Type B pancreatic cell (in vitro differentiated cells): ENCODE measurements at regions not wholly inside any gene's neighbourhood (a gene's known extent, or its start where the extent isn't known, plus 50 kb on each side); places are given as distances from the start of the nearest gene placed in this dataset.

ENCODE experiments used
- DNase-seq: peaks from one replicate; pipeline ENCODE4 v3.0.0; 2021; ENCODE audit warnings: mixed read lengths; ENCODE audit not compliant: unreplicated experiment; ENCODE audit errors: extremely low spot score
- H3K27ac Mint-ChIP-seq: 2 replicates; pipeline ENCODE4 v1.8.0; 2021; ENCODE audit warnings: mild to moderate bottlenecking, mixed read lengths
- H3K27me3 Mint-ChIP-seq: 2 replicates; pipeline ENCODE4 v1.8.0; 2021; ENCODE audit warnings: mixed read lengths
- H3K36me3 Mint-ChIP-seq: 2 replicates; pipeline ENCODE4 v1.8.0; 2021; ENCODE audit warnings: mixed read lengths
- H3K4me1 Mint-ChIP-seq: one replicate; pipeline ENCODE4 v1.8.0; 2021; ENCODE audit warnings: mixed read lengths; ENCODE audit not compliant: unreplicated experiment
- H3K4me3 Mint-ChIP-seq: 2 replicates; pipeline ENCODE4 v1.8.0; 2021; ENCODE audit warnings: mild to moderate bottlenecking, mixed read lengths
- H3K9me3 Mint-ChIP-seq: 2 replicates; pipeline ENCODE4 v1.8.0; 2021; ENCODE audit warnings: mixed read lengths
- TF ChIP-seq, protein P1 (sequence below): fragments of 200-600 bp; sonication (generic); conservative IDR thresholded peaks from 2 replicates; pipeline ENCODE4 v1.5.0; 2021; ENCODE audit warnings: antibody characterized with exemption, mild to moderate bottlenecking

DNA sequence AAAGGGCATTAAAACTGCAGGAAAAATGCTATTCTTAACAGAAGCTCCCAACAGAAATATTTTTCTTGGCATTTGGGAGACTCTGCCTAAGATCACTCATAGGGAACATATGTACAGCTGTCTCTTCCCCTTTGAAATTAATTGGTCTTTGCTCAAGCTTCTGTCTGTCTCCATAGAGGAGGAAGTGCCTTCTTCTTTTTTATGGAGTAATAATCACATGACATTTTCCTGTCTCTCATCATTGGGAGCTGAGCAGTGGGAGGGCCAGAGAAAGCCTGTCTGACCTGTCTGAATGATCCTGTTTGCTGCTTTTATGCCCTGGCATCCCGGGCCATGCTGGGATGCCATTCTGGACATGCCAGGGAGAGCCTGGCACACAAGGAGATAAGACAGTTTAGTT is 145.6 kb downstream of the AQP4 start:
- H3K9me3 Mint-ChIP-seq, result no peaks in the 10 kb centered on the region
- H3K27me3 Mint-ChIP-seq, result peaks cover 7% of the 10 kb centered on the region
- peaks cover 8% of the 10 kb centered on the region for H3K4me1 Mint-ChIP-seq
- DNase-seq, result no peak
- H3K4me3 Mint-ChIP-seq, result no peak overlapping the region
- TF ChIP-seq, protein P1, sequence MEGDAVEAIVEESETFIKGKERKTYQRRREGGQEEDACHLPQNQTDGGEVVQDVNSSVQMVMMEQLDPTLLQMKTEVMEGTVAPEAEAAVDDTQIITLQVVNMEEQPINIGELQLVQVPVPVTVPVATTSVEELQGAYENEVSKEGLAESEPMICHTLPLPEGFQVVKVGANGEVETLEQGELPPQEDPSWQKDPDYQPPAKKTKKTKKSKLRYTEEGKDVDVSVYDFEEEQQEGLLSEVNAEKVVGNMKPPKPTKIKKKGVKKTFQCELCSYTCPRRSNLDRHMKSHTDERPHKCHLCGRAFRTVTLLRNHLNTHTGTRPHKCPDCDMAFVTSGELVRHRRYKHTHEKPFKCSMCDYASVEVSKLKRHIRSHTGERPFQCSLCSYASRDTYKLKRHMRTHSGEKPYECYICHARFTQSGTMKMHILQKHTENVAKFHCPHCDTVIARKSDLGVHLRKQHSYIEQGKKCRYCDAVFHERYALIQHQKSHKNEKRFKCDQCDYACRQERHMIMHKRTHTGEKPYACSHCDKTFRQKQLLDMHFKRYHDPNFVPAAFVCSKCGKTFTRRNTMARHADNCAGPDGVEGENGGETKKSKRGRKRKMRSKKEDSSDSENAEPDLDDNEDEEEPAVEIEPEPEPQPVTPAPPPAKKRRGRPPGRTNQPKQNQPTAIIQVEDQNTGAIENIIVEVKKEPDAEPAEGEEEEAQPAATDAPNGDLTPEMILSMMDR, result no peak
- no peaks in the 10 kb centered on the region for H3K36me3 Mint-ChIP-seq
- H3K27ac Mint-ChIP-seq, result no peak overlapping the region

DNA sequence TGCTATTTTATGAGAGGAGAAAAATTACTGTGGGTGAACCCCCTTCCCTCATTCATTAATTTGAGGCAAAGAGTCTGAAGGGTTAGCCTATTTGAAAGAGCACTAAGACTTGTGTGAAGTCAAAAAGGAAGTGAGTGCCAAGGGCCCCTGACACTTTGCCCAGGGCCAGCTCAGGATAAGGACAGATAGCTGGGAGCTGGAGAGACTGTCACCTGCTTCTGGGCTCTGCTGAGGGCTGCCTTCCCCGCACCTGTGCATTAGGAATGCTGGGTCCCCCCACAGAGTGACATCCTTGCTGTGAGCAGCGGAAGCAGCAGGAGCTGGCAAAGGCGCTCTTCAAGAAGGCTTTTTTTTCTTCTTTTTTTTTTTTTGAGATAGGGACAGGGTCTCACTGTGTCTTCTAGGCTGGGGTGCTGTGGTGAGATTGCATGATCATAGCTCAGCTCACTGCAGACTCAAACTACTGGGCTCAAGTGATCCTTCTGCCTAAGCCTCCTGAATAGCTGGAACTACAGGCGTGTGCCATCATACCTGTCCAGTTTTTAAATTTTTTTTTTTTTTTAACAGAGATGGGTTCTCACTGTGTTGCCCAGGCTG is 148.3 kb downstream of the AQP4 start:
- Mint-ChIP-seq H3K4me3 (no peak overlapping the region), H3K4me1 (peaks cover 8% of the 10 kb centered on the region), H3K27ac (no peak overlapping the region), H3K27me3 (peaks cover 7% of the 10 kb centered on the region), H3K36me3 (no peaks in the 10 kb centered on the region), H3K9me3 (no peaks in the 10 kb centered on the region)
- DNase-seq, result no peak
- TF ChIP-seq, protein P1, result no peak

DNA sequence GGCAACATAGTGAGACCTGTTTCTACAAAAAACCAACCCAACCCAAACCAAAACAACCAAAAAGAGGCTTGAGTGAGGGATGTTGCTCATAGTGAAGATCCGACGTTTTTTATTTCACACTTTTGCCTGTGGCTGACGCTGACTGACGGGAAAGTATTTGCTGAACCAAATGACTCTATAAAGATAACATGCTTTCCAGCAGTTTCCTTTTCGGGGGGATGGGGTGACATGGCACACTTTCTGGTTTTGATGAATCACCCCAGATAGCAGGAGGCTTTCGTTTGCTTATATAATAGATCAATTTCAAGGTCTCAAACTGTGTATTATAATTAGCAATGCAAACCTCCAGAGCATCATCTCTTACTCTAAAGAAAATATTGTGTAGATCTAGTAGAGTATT is 150.8 kb downstream of the AQP4 start:
- H3K27me3 Mint-ChIP-seq, result peaks cover 7% of the 10 kb centered on the region
- no peak for DNase-seq
- peaks cover 16% of the 10 kb centered on the region for H3K4me1 Mint-ChIP-seq
- H3K27ac Mint-ChIP-seq, result no peak overlapping the region
- TF ChIP-seq, protein P1, result no peak
- H3K36me3 Mint-ChIP-seq, result no peaks in the 10 kb centered on the region
- no peaks in the 10 kb centered on the region for H3K9me3 Mint-ChIP-seq
- no peak overlapping the region for H3K4me3 Mint-ChIP-seq

DNA sequence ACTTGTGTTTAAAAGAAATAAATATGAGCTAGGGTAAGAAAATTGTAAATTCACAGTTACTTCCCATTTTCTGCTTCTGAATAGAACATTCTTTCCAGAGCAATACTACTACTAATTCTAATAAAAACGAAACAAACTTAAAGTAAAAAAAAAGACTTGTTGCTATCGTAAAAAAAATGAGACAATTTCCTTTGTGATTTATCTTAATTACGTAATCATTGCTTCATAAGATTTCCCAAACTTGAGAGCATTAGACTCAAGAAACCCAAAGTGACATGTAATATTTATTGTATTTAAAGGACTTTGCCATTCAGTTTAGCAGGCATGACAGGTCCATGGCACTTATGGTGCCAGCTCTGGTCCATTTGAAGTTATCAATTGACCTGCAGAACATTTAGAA is 153.8 kb downstream of the AQP4 start:
- Mint-ChIP-seq H3K27ac (no peak overlapping the region), H3K36me3 (no peaks in the 10 kb centered on the region), H3K9me3 (no peaks in the 10 kb centered on the region), H3K4me1 (peaks cover 31% of the 10 kb centered on the region), H3K4me3 (no peak overlapping the region), H3K27me3 (peaks cover 7% of the 10 kb centered on the region)
- no peak for DNase-seq
- TF ChIP-seq, protein P1, result no peak

DNA sequence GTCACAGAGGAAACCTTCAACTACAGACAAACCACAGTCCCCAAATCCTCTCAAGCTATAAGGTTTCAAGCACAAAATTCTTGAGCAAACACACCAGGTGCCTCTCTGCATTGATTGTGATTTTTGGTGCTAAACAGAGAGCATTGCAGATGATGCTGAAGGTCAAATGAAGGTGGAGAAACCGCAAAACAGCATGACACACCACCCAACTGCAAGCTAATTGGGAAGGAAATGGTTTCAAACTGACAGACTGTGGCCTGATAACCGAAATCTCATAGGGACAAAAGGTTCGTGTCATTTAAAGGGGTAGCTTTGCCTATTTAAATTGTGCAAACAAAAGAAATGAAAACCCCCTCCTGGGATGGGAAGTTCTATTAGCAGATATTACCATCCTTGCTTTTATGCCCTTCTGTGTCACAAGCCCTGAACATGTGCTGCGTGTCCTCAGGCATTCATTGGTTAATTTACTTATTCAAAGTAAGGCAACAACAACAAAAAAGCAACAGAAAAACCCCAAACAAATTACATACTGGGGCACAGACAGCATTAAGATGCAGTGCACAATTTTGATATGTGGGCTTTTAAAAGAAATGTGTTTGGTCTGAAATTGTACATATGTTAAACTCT is 154.9 kb downstream of the AQP4 start:
- no peak for DNase-seq
- H3K36me3 Mint-ChIP-seq, result no peaks in the 10 kb centered on the region
- peaks cover 37% of the 10 kb centered on the region for H3K4me1 Mint-ChIP-seq
- no peak overlapping the region for H3K27ac Mint-ChIP-seq
- H3K4me3 Mint-ChIP-seq, result no peak overlapping the region
- peaks cover 3% of the 10 kb centered on the region for H3K27me3 Mint-ChIP-seq
- TF ChIP-seq, protein P1, result no peak
- no peaks in the 10 kb centered on the region for H3K9me3 Mint-ChIP-seq
